ENCODE measurements at regions not wholly inside any gene's neighbourhood (a gene's known extent, or its start where the extent isn't known, plus 50 kb on each side); places are given as distances from the start of the nearest gene placed in this dataset.
"Not testable (repeated sequence)": the region's sequence is repeated elsewhere in the genome, so short reads cannot be mapped to it uniquely, and the experiment has no call there.

- DNase-seq = peak; percentile 52 to 69
These were observed 232.1 kb upstream of the KAZN start for GRCh38 chr1:14366091-14367018.

- no peak for DNase-seq
These were observed 231.0 kb upstream of the KAZN start for GRCh38 chr1:14367451-14367850.

- DNase-seq = no peak
These were observed 228.8 kb upstream of the KAZN start for GRCh38 chr1:14369526-14370213.

- DNase-seq = no peak
These were observed 226.6 kb upstream of the KAZN start for GRCh38 chr1:14371771-14372497.

GRCh38 chr1:14372526-14372925 lies 226.0 kb upstream of the KAZN start:
- DNase-seq = no peak

GRCh38 chr1:14373081-14373758 lies 225.3 kb upstream of the KAZN start:
- DNase-seq = peak in 1 of 2 experiments; percentile 26

- DNase-seq = peak in 1 of 2 experiments; percentile 2
These were observed 223.3 kb upstream of the KAZN start for GRCh38 chr1:14375226-14375625.

- no peak for DNase-seq
These were observed 221.1 kb upstream of the KAZN start for GRCh38 chr1:14377386-14377785.

GRCh38 chr1:14380408-14380807 lies 218.1 kb upstream of the KAZN start:
- no peak for DNase-seq

- peak; percentile 76 to 89 for DNase-seq
These were observed 207.7 kb upstream of the KAZN start for GRCh38 chr1:14390816-14391215.

- no peak for DNase-seq
These were observed 206.2 kb upstream of the KAZN start for GRCh38 chr1:14392161-14392858.

GRCh38 chr1:14392859-14393365 lies 205.6 kb upstream of the KAZN start:
- DNase-seq = no peak

GRCh38 chr1:14396100-14396499 lies 202.4 kb upstream of the KAZN start:
- no peak for DNase-seq

- no peak for DNase-seq
These were observed 194.4 kb upstream of the KAZN start for GRCh38 chr1:14403961-14404645.

GRCh38 chr1:14404862-14405301 lies 193.6 kb upstream of the KAZN start:
- DNase-seq = no peak

GRCh38 chr1:14412235-14412634 lies 186.2 kb upstream of the KAZN start:
- no peak for DNase-seq

- DNase-seq = no peak
These were observed 184.5 kb upstream of the KAZN start for GRCh38 chr1:14413819-14414490.

GRCh38 chr1:14415396-14415795 lies 183.1 kb upstream of the KAZN start:
- peak in 1 of 2 experiments; percentile 1 for DNase-seq

- not testable (repeated sequence) for DNase-seq
These were observed 178.7 kb upstream of the KAZN start for GRCh38 chr1:14419778-14420218.

- no peak for DNase-seq
These were observed 177.8 kb upstream of the KAZN start for GRCh38 chr1:14420686-14421085.

All from NCI-H524 (cell line).